H9 (cell line): ENCODE measurements at regions not wholly inside any gene's neighbourhood (a gene's known extent, or its start where the extent isn't known, plus 50 kb on each side); places are given as distances from the start of the nearest gene placed in this dataset.

Source experiments
- DNase-seq: peaks from one replicate; pipeline ENCODE4 v3.0.0-alpha.2; 2017
- H2AFZ ChIP-seq: one replicate; pipeline ENCODE4 v1.6.1; 2013; ENCODE audit warnings: mild to moderate bottlenecking, low read length, control low read depth, moderate library complexity
- H2AK5ac ChIP-seq: 2 replicates; pipeline ENCODE4 v1.6.1; 2013; ENCODE audit warnings: low read length, control low read depth, mixed read lengths; ENCODE audit not compliant: insufficient read length
- H2BK120ac ChIP-seq: one replicate; pipeline ENCODE4 v1.6.1; 2013; ENCODE audit warnings: low read depth, mild to moderate bottlenecking, low read length, control low read depth, inconsistent platforms; ENCODE audit not compliant: poor library complexity, severe bottlenecking
- H2BK12ac ChIP-seq: 2 replicates; pipeline ENCODE4 v1.6.1; 2013; ENCODE audit warnings: low read length, control low read depth, mixed read lengths, low read depth; ENCODE audit not compliant: insufficient read length
- H2BK15ac ChIP-seq: 2 replicates; pipeline ENCODE4 v1.6.1; 2013; ENCODE audit warnings: low read depth, low read length, control low read depth
- H2BK20ac ChIP-seq: one replicate; pipeline ENCODE4 v1.6.1; 2013; ENCODE audit warnings: low read depth, mild to moderate bottlenecking, low read length, control low read depth, inconsistent platforms; ENCODE audit not compliant: poor library complexity, severe bottlenecking
- H2BK5ac ChIP-seq: 2 replicates; pipeline ENCODE4 v1.6.1; 2013; ENCODE audit warnings: low read length, control low read depth, mixed read lengths; ENCODE audit not compliant: insufficient read length
- H3K14ac ChIP-seq: 2 replicates; pipeline ENCODE4 v1.6.1; 2013; ENCODE audit warnings: low read length, control low read depth; ENCODE audit not compliant: insufficient read depth
- H3K18ac ChIP-seq: 2 replicates; pipeline ENCODE4 v1.6.1; 2013; ENCODE audit warnings: low read depth, mild to moderate bottlenecking, mixed read lengths, low read length, control low read depth; ENCODE audit not compliant: insufficient read length
- H3K23ac ChIP-seq: 2 replicates; pipeline ENCODE4 v1.6.1; 2013; ENCODE audit warnings: low read length, control low read depth, mixed read lengths, low read depth; ENCODE audit not compliant: insufficient read length
- H3K23me2 ChIP-seq: 2 replicates; pipeline ENCODE4 v1.6.1; 2013; ENCODE audit warnings: low read depth, mild to moderate bottlenecking, mixed read lengths, low read length, control low read depth; ENCODE audit not compliant: insufficient read length, poor library complexity, severe bottlenecking
- H3K27ac ChIP-seq: 2 replicates; pipeline ENCODE4 v1.5.1; 2013; ENCODE audit warnings: low read length, control low read depth, mixed read lengths, low read depth; ENCODE audit not compliant: insufficient read length
- H3K27me3 ChIP-seq: 2 replicates; pipeline ENCODE4 v1.6.1; 2013; ENCODE audit warnings: low read length, control low read depth, inconsistent platforms; ENCODE audit not compliant: insufficient read depth
- H3K4ac ChIP-seq: 2 replicates; pipeline ENCODE4 v1.6.1; 2013; ENCODE audit warnings: low read depth, mild to moderate bottlenecking, control low read depth, inconsistent platforms, low read length, moderate library complexity
- H3K4me1 ChIP-seq: 2 replicates; pipeline ENCODE4 v1.6.1; 2013; ENCODE audit warnings: low read length, control low read depth, inconsistent platforms; ENCODE audit not compliant: insufficient read depth
- H3K4me2 ChIP-seq: 2 replicates; pipeline ENCODE4 v1.6.1; 2013; ENCODE audit warnings: low read length, control low read depth, mixed read lengths; ENCODE audit not compliant: insufficient read length, insufficient read depth
- H3K56ac ChIP-seq: 2 replicates; pipeline ENCODE4 v1.6.1; 2013; ENCODE audit warnings: low read depth, mild to moderate bottlenecking, mixed read lengths, low read length, control low read depth; ENCODE audit not compliant: insufficient read length
- H3K79me1 ChIP-seq: 2 replicates; pipeline ENCODE4 v1.6.1; 2013; ENCODE audit warnings: low read depth, mild to moderate bottlenecking, moderate library complexity, low read length, control low read depth, inconsistent platforms; ENCODE audit not compliant: insufficient read depth, poor library complexity, severe bottlenecking
- H3K79me2 ChIP-seq: 2 replicates; pipeline ENCODE4 v1.6.1; 2013; ENCODE audit warnings: low read length, control low read depth, inconsistent platforms; ENCODE audit not compliant: insufficient read depth
- H3K9ac ChIP-seq: 2 replicates; pipeline ENCODE4 v1.6.1; 2013; ENCODE audit warnings: low read length, control low read depth, mixed read lengths; ENCODE audit not compliant: insufficient read length; ENCODE audit errors: extremely low read depth
- H3K9me3 ChIP-seq: one replicate; pipeline ENCODE4 v1.6.1; 2013; ENCODE audit warnings: low read depth, low read length, inconsistent platforms; ENCODE audit not compliant: control insufficient read depth
- H3T11ph ChIP-seq: one replicate; pipeline ENCODE4 v1.6.1; 2013; ENCODE audit warnings: mild to moderate bottlenecking, low read length, control low read depth, inconsistent platforms
- H4K20me1 ChIP-seq: one replicate; pipeline ENCODE4 v1.6.1; 2013; ENCODE audit not compliant: control insufficient read depth, insufficient read length, insufficient read depth
- H4K5ac ChIP-seq: 2 replicates; pipeline ENCODE4 v1.6.1; 2013; ENCODE audit warnings: low read depth, mild to moderate bottlenecking, mixed read lengths, low read length, control low read depth; ENCODE audit not compliant: insufficient read length
- H4K8ac ChIP-seq: replicated peaks from 2 replicates; pipeline ENCODE4 v1.6.1; 2013; ENCODE audit warnings: low read length, control low read depth, mixed read lengths, low read depth; ENCODE audit not compliant: insufficient read length
- H4K91ac ChIP-seq: 2 replicates; pipeline ENCODE4 v1.6.1; 2013; ENCODE audit warnings: low read depth, mild to moderate bottlenecking, moderate library complexity, mixed read lengths, low read length, control low read depth; ENCODE audit not compliant: insufficient read length
- H3K27ac Mint-ChIP-seq, 3 experiments: 2 replicates in 2 of 3; 3 replicates in 1 of 3; pipeline ENCODE4 v1.8.0; 2020 to 2021; ENCODE audit warnings: mixed read lengths in 3 of 3, mild to moderate bottlenecking in 1 of 3, moderate library complexity in 1 of 3
- H3K27me3 Mint-ChIP-seq: 2 replicates; pipeline ENCODE4 v1.8.0; 2021; ENCODE audit warnings: low read depth, mild to moderate bottlenecking, moderate library complexity, mixed read lengths
- H3K36me3 Mint-ChIP-seq, 3 experiments: 2 replicates in 2 of 3; 3 replicates in 1 of 3; pipeline ENCODE4 v1.8.0; 2020 to 2021; ENCODE audit warnings: low read depth in 3 of 3, mixed read lengths in 3 of 3; ENCODE audit not compliant: insufficient read depth in 1 of 3
- H3K4me1 Mint-ChIP-seq, 2 experiments: 2 replicates each; pipeline ENCODE4 v1.8.0; 2020; ENCODE audit warnings: mixed read lengths in 2 of 2
- H3K4me3 Mint-ChIP-seq, 2 experiments: 2 replicates in 1 of 2; 3 replicates in 1 of 2; pipeline ENCODE4 v1.8.0; 2020 to 2021; ENCODE audit warnings: mild to moderate bottlenecking in 2 of 2, mixed read lengths in 2 of 2, moderate library complexity in 1 of 2
- H3K9me3 Mint-ChIP-seq, 2 experiments: 2 replicates in 1 of 2; 3 replicates in 1 of 2; pipeline ENCODE4 v1.8.0; 2020; ENCODE audit warnings: mild to moderate bottlenecking in 2 of 2, mixed read lengths in 2 of 2, moderate library complexity in 1 of 2
- CTCF ChIP-seq: fragments of 200-600 bp; sonication (generic); conservative IDR thresholded peaks from 3 replicates; pipeline ENCODE4 v1.8.0; 2021; ENCODE audit warnings: antibody characterized with exemption, mild to moderate bottlenecking
- WGBS: extraction: QIAGEN DNeasy Blood & Tissue Kit; methylation state at CpG from one replicate; pipeline ENCODE4 v1.1.7; 2013; ENCODE audit warnings: missing lambda C conversion rate, low lambda C conversion rate, mixed read lengths; ENCODE audit not compliant: insufficient read length; ENCODE audit errors: extremely low coverage; 5-methylcytosine and 5-hydroxymethylcytosine counted together

GRCh38 chr7:45977256-45977780 is 56.2 kb upstream of the IGFBP3 start:
- no peak overlapping the region for H3K4me2 ChIP-seq
- no peak overlapping the region for H2BK15ac ChIP-seq
- no peak overlapping the region for H2AFZ ChIP-seq
- Mint-ChIP-seq H3K27me3 (peaks cover 10% of the 10 kb centered on the region), H3K4me1 (peaks cover 9 to 23% of the 10 kb centered on the region in 2 experiments), H3K36me3 (peaks cover 3 to 9% (median 5%) of the 10 kb centered on the region in 3 experiments; a peak in 6 of 7 replicates), H3K9me3 (peaks cover 5 to 9% of the 10 kb centered on the region in 2 experiments), H3K4me3 (no peak overlapping the region), H3K27ac (no peak overlapping the region)
- no peaks in the 10 kb centered on the region; the same call in 1 of the 2 replicates for H3K4me1 ChIP-seq
- H3K27ac ChIP-seq, result no peak overlapping the region
- H3K27me3 ChIP-seq, result no peaks in the 10 kb centered on the region
- H3K23me2 ChIP-seq, result no peaks in the 10 kb centered on the region
- no peaks in the 10 kb centered on the region for H4K20me1 ChIP-seq
- no peaks in the 10 kb centered on the region for H3K79me2 ChIP-seq
- TF ChIP-seq CTCF, result no peak
- no peak overlapping the region for H4K91ac ChIP-seq
- no peak overlapping the region for H3K56ac ChIP-seq
- no peak overlapping the region for H3K23ac ChIP-seq
- WGBS, result no CpG with 5 or more reads among the region's 4 CpGs
- H2AK5ac ChIP-seq, result no peak overlapping the region
- no peak overlapping the region for H2BK20ac ChIP-seq
- H3K9me3 ChIP-seq, result no peaks in the 10 kb centered on the region
- no peak overlapping the region for H3K14ac ChIP-seq
- no peak overlapping the region for H3T11ph ChIP-seq
- H3K18ac ChIP-seq, result no peak overlapping the region
- no peak overlapping the region for H4K8ac ChIP-seq
- no peak overlapping the region for H2BK120ac ChIP-seq
- no peak overlapping the region for H2BK12ac ChIP-seq
- H3K79me1 ChIP-seq, result no peaks in the 10 kb centered on the region
- no peak overlapping the region for H3K4ac ChIP-seq
- no peak for DNase-seq
- H2BK5ac ChIP-seq, result no peak overlapping the region
- H4K5ac ChIP-seq, result no peak overlapping the region
- H3K9ac ChIP-seq, result no peak overlapping the region
